ENCODE measurements at regions not wholly inside any gene's neighbourhood (a gene's known extent, or its start where the extent isn't known, plus 50 kb on each side); places are given as distances from the start of the nearest gene placed in this dataset.

- intact Hi-C loops (cut with DNase I): no loop called here
- no peak for DNase-seq (ENCODE audit: low spot score)
Measured at GRCh38 chr13:97127842-97128241, 94.3 kb upstream of the MBNL2 start.

DNA sequence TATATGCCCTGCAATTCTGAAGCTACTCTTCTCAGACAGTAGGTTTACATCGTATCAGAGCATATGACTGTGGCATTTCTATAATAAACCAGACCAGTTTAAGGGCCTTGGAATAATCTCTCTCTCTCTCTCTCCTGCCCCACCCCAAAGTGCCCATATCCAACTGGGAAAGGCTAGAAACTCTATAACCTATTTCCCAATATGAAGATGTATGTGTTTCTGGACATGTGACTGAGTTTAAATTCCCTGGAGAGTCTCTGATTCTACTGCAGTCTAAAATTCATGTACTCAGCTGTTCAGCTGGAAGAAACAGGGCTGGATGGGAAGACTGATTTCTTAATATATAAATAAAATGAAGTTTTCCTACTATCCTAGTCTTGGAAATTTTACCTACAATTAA, 91.9 kb upstream of the MBNL2 start:
- intact Hi-C loops (cut with DNase I): no loop called here
- DNase-seq (ENCODE audit: low spot score): no peak

GRCh38 chr13:97131447-97131846, 90.7 kb upstream of the MBNL2 start:
- no peak for DNase-seq (ENCODE audit: low spot score)
- intact Hi-C loops (cut with DNase I): no loop called here

- intact Hi-C loops (cut with DNase I): no loop called here
- DNase-seq (ENCODE audit: low spot score): no peak
Measured at GRCh38 chr13:97133554-97133953, 88.6 kb upstream of the MBNL2 start.

DNA sequence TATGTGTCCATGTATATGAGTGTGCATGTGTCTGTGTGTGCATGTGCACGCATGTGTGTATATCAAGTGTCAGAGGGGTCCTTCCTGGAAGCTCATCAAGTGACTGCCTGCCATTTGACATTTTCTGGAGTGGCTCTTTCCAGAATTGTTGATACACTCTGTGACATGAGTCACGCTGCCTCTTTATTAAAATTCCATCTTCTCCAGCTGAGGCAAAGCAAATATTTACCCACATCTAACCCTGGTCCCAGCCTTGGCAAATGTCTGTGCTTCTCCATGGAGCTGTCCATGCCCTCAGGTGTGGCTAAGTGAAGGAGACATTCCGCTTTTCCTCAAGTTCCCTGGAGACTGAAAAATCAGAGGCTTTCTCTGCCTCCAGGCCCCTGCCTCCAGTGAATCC, 88.2 kb upstream of the MBNL2 start:
- DNase-seq (ENCODE audit: low spot score): no peak
- intact Hi-C loops (cut with DNase I): loop anchor here in 1 of 2 donors (2.0 kb wide), 1 partner anchor 65 kb away; no protein-coding TSS in a partner anchor

DNA sequence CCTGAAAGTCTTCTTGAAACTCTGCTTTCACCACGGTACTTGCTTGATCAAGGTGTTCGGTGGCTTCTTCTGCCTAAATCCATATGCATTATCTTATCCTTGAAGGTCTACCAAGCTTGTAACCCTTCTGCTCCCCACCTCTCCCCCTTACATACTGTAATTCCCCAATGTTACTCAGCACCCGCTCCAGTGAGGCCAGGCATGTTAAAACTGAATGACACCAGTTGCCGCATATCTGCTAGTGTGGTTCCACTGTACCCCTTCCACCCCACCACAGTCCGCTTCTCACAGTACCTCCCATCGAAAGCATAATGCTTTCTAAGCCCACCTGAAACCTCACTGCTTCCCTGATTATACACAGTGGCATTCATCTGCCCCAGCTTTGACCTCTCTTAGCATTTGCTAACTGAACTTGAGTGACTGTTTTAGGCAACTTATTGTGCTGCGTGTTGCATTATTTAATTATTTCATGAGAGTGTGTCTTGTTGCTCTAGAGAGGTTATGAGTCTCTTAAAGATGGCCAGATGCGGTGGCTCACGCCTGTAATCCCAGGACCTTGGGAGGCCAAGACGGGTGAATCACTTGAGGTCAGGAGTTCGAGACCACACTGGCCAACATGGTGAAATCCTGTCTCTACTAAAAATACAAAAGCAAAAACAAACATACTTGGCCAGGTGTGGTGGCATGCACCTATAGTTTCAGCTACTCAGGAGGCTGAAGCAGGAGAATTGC, 87.6 kb upstream of the MBNL2 start:
- no peak for DNase-seq (ENCODE audit: low spot score)
- intact Hi-C loops (cut with DNase I): loop anchor here in 1 of 2 donors (2.0 kb wide), 1 partner anchor 66 kb away; no protein-coding TSS in a partner anchor

- intact Hi-C loops (cut with DNase I): loop anchor here in 1 of 2 donors (2.0 kb wide), 1 partner anchor 67 kb away; no protein-coding TSS in a partner anchor
- DNase-seq (ENCODE audit: low spot score): no peak
Measured at GRCh38 chr13:97135883-97136282, 86.2 kb upstream of the MBNL2 start.

GRCh38 chr13:97136418-97136817, 85.7 kb upstream of the MBNL2 start:
- intact Hi-C loops (cut with DNase I): no loop called here
- no peak for DNase-seq (ENCODE audit: low spot score)

DNA sequence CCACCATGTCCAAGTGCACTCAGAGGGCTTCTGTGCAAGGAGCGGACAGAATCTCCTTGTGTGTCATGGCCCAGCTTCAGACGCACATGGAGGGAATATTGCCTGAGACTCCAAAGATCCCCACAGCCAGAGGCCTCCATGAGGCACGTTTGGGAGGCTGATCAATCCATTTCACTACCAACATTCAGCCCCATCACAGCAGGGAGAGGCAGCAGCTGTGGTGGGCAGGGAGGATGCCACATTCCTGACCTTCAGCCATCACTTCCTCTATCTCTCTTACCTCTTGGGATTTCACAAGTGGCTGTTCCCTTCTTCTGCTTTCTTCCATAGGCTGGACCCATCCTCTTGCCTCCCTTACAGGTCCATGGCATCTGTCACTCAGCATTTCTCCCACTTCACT, 82.4 kb upstream of the MBNL2 start:
- intact Hi-C loops (cut with DNase I): no loop called here
- no peak for DNase-seq (ENCODE audit: low spot score)

- DNase-seq (ENCODE audit: low spot score): no peak
- intact Hi-C loops (cut with DNase I): no loop called here
Measured at GRCh38 chr13:97140131-97140530, 82.0 kb upstream of the MBNL2 start.

- intact Hi-C loops (cut with DNase I): no loop called here
Measured at GRCh38 chr13:97140611-97141010, 81.5 kb upstream of the MBNL2 start.

DNA sequence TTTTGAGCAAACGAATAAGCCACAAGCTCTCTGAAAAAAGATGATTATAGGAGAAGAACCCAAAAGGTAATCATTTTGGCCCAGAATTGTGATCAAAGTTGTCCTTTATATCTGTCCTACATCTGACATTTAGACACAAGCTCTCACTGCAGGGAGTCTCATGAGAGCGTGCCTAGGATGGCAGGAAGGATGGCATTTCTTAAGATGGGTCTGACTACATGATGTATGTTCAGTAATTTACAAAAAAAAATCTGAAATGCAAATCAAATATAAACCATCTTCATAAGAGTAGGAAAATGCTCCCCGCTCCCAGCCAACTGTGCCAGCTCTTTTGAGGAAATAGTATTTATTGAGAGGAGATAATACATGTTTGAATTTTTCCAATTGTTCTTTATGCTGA, 81.0 kb upstream of the MBNL2 start:
- no peak for DNase-seq (ENCODE audit: low spot score)
- intact Hi-C loops (cut with DNase I): no loop called here

More at GRCh38 chr13:97140611-97141010, 81.5 kb upstream of the MBNL2 start:
- DNase-seq (ENCODE audit: low spot score): no peak

DNA sequence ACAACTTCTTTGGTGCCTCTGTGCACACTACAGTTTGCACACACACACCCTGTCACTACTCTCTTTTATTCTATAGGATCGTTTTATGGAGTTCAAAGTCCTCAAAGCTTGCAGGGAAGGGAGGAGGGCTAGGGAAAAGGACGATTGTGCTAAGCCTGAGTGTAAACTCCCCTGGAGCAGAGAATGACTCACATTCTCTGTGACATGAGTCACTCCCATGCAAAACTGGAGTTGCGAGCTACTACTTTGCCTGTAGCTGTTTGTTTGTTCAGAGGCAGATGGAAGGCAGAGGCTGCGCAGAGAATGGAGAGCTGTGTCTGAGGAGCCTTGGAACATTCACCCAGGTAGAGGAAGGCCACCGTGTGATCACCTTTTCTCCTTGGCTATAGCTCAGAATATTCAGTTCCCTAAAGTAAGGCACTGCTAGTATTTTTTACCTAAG, 80.5 kb upstream of the MBNL2 start:
- intact Hi-C loops (cut with DNase I): no loop called here
- no peak for DNase-seq (ENCODE audit: low spot score)

- DNase-seq (ENCODE audit: low spot score): no peak
- intact Hi-C loops (cut with DNase I): no loop called here
Measured at GRCh38 chr13:97142452-97142851, 79.7 kb upstream of the MBNL2 start.

GRCh38 chr13:97145057-97145456, 77.1 kb upstream of the MBNL2 start:
- intact Hi-C loops (cut with DNase I): no loop called here
- no peak for DNase-seq (ENCODE audit: low spot score)

GRCh38 chr13:97148894-97149293, 73.2 kb upstream of the MBNL2 start:
- DNase-seq (ENCODE audit: low spot score): no peak
- intact Hi-C loops (cut with DNase I): no loop called here

- no peak for DNase-seq (ENCODE audit: low spot score)
- intact Hi-C loops (cut with DNase I): no loop called here
Measured at GRCh38 chr13:97160421-97160820, 61.7 kb upstream of the MBNL2 start.

- intact Hi-C loops (cut with DNase I): no loop called here
- DNase-seq (ENCODE audit: low spot score): no peak
Measured at GRCh38 chr13:97161582-97162231, 60.4 kb upstream of the MBNL2 start.

DNA sequence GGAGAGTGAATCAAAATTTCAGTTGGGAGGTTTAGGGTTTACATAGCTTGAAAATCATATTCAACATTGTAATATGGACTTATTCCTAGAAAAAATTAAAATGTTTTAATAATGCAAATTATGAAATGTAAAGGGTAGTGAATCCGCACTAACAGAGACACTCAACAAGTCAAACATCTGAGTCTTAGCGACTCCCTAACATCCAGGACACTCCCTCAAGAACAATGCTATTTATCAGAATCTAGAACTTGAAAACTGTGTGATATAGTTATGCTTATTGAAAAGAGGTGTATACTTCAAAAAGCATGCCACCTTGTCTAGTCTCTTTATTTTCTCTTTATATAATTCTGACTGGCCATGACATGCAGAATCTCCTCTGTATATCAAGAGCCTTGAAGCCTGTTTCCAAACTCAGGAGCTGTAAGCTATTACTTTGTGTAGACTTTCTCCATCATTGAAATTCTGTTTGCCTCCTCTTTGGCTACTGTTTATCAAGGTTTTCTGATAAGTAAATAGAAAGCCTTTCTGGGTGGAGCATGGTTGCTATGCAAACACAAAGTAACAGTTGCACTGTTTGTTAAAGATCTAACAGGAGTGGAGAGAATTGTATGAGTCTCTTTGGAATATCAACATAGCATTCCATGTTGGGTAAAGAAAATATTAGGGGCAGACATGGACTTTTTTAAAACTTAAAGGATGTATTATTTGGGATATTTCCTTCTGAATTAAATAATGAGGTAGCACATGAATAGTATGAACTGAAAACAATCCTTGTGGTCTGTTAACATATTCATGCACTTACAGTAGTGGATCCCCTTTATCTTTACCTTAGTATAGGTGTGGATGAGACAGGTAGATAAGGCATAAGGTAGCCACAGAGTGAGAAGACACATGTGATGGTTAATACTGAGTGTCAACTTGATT, 56.4 kb upstream of the MBNL2 start:
- no peak for DNase-seq (ENCODE audit: low spot score)
- intact Hi-C loops (cut with DNase I): no loop called here

GRCh38 chr13:97171136-97171535, 51.0 kb upstream of the MBNL2 start:
- no peak for DNase-seq (ENCODE audit: low spot score)
- intact Hi-C loops (cut with DNase I): no loop called here
